Endothelial cell of umbilical vein (primary cell): ENCODE measurements at regions not wholly inside any gene's neighbourhood (a gene's known extent, or its start where the extent isn't known, plus 50 kb on each side); places are given as distances from the start of the nearest gene placed in this dataset.

Experiments used
- BruUV-seq: library from RNA; stranded (reverse); fragments of 400-500 nt; replicated peaks from 2 replicates; lab custom pipeline; 2021; lab: Mats Ljungman, UMichigan
- CTCF ChIA-PET: fragments of 300-600, 350-600 bp; sonication (Branson Sonifier 250); formaldehyde crosslinking; loops from one replicate; lab custom pipeline; 2021; ENCODE audit warnings: antibody characterized with exemption, inconsistent platforms; lab: Charles Lee
- POLR2A ChIA-PET: fragments of 300-600, 350-600 bp; sonication (Branson Sonifier 250); formaldehyde crosslinking; loops from one replicate; lab custom pipeline; 2021; ENCODE audit warnings: antibody characterized with exemption, inconsistent platforms; lab: Charles Lee
- DNase-seq: peaks from one replicate; pipeline ENCODE4 v3.0.0-alpha.2; 2011; ENCODE audit warnings: low read depth, low spot score
- FAIRE-seq: peaks from 2 replicates; lab custom pipeline; 2011; peaks lifted over from hg19 to GRCh38; lab: Jason Lieb, UNC
- H2AFZ ChIP-seq: 2 replicates; pipeline ENCODE4 v1.6.0; 2012; ENCODE audit warnings: low read depth, low read length, control low read depth, inconsistent platforms
- H3K27ac ChIP-seq: 2 replicates; pipeline ENCODE4 v1.5.1; 2011; ENCODE audit warnings: low read depth, mild to moderate bottlenecking, control low read depth, low read length, moderate library complexity; ENCODE audit not compliant: insufficient read depth
- H3K27me3 ChIP-seq, 2 experiments: 2 replicates each; pipeline versions ENCODE4 v1.6.0 to v1.6.1; 2011; ENCODE audit warnings: low read length in 2 of 2, mixed read lengths in 1 of 2; ENCODE audit not compliant: control insufficient read depth in 2 of 2, insufficient read depth in 2 of 2
- H3K36me3 ChIP-seq, 2 experiments: 2 replicates in 1 of 2; 3 replicates in 1 of 2; pipeline ENCODE4 v1.5.1; 2011; ENCODE audit warnings: low read length in 2 of 2, mild to moderate bottlenecking in 1 of 2, moderate library complexity in 1 of 2; ENCODE audit not compliant: control insufficient read depth in 2 of 2, insufficient read depth in 2 of 2; ENCODE audit errors: extremely low read depth in 1 of 2
- H3K4me1 ChIP-seq: 3 replicates; pipeline ENCODE4 v1.5.1; 2011; ENCODE audit warnings: mild to moderate bottlenecking, low read length; ENCODE audit not compliant: control insufficient read depth, insufficient read depth; ENCODE audit errors: extremely low read depth
- H3K4me2 ChIP-seq: 2 replicates; pipeline ENCODE4 v1.6.1; 2011; ENCODE audit warnings: low read length, control low read depth, mixed read lengths; ENCODE audit not compliant: insufficient read depth
- H3K4me3 ChIP-seq, 3 experiments: fragments of 200-600 bp in 1 of 3; sonication (generic), shearing (Covaris generic) in 1 of 3; replicated peaks in 1 of 3; 2 replicates each; pipeline ENCODE4 v1.5.1; 2011 to 2016; ENCODE audit warnings: control low read depth in 3 of 3, low read length in 3 of 3, mild to moderate bottlenecking in 2 of 3, inconsistent platforms in 1 of 3, low read depth in 1 of 3, moderate library complexity in 1 of 3; ENCODE audit not compliant: insufficient read depth in 1 of 3
- H3K79me2 ChIP-seq: 2 replicates; pipeline ENCODE4 v1.6.0; 2012; ENCODE audit warnings: low read length, inconsistent platforms; ENCODE audit not compliant: control insufficient read depth, insufficient read depth
- H3K9ac ChIP-seq: replicated peaks from 2 replicates; pipeline ENCODE3; 2011; ENCODE audit warnings: low read length, control low read depth; ENCODE audit not compliant: insufficient read depth; ENCODE audit errors: extremely low read depth
- H3K9me1 ChIP-seq: replicated peaks from 3 replicates; pipeline ENCODE4 v1.6.0; 2011; ENCODE audit warnings: mild to moderate bottlenecking, low read length; ENCODE audit not compliant: control insufficient read depth, insufficient read depth; ENCODE audit errors: extremely low read depth
- H3K9me3 ChIP-seq: replicated peaks from 2 replicates; pipeline ENCODE4 v1.5.1; 2012; ENCODE audit warnings: low read length, inconsistent platforms; ENCODE audit not compliant: control insufficient read depth, insufficient read depth
- H4K20me1 ChIP-seq: replicated peaks from 2 replicates; pipeline ENCODE3; 2011; ENCODE audit warnings: mild to moderate bottlenecking, low read length; ENCODE audit not compliant: control insufficient read depth, insufficient read depth; ENCODE audit errors: extremely low read depth
- EZH2 ChIP-seq: IDR thresholded peaks from 2 replicates; pipeline ENCODE4 v1.6.1; 2012; ENCODE audit warnings: borderline replicate concordance, low read depth, mild to moderate bottlenecking, moderate library complexity, low read length, inconsistent platforms; ENCODE audit not compliant: severe bottlenecking
- FOS ChIP-seq: IDR thresholded peaks from 2 replicates; pipeline ENCODE4 v1.6.1; 2011; ENCODE audit warnings: mild to moderate bottlenecking, low read length, moderate library complexity, borderline replicate concordance; ENCODE audit not compliant: insufficient read depth
- GATA2 ChIP-seq: IDR thresholded peaks from 2 replicates; pipeline ENCODE4 v1.7.0; 2011; ENCODE audit warnings: low read depth, mild to moderate bottlenecking, moderate library complexity, mixed read lengths, low read length; ENCODE audit not compliant: insufficient read length, insufficient read depth
- JUN ChIP-seq: IDR thresholded peaks from 2 replicates; pipeline ENCODE4 v1.6.1; 2011; ENCODE audit warnings: borderline replicate concordance, low read depth; ENCODE audit not compliant: insufficient read length, insufficient read depth
- MAX ChIP-seq: IDR thresholded peaks from 2 replicates; pipeline ENCODE4 v1.6.1; 2011; ENCODE audit not compliant: insufficient read depth, insufficient read length
- dilution Hi-C: fragments of 300-500 bp; cut with MboI; formaldehyde crosslinking; loops from one replicate; pipeline ENCODE4 v1.15.0; 2019; ENCODE audit warnings: low sequenced_read_pairs; ENCODE audit not compliant: extremely low pct_ligation_motif_present
- intact Hi-C: fragments of 100-400 bp; cut with micrococcal nuclease; formaldehyde crosslinking; loops from one replicate; pipeline ENCODE4 v1.10.0; 2022
- TF ChIP-seq, protein P1 (sequence below), 2 donors: IDR thresholded peaks; 1 replicate in 1 of 2; 2 replicates in 1 of 2; pipeline ENCODE4 v1.5.1; 2011; ENCODE audit warnings: low read length in 2 of 2, mild to moderate bottlenecking in 2 of 2, moderate library complexity in 2 of 2, control low read depth in 1 of 2, inconsistent platforms in 1 of 2, low read depth in 1 of 2; ENCODE audit not compliant: insufficient read depth in 1 of 2; ENCODE audit errors: extremely low read depth in 1 of 2

GRCh38 chr9:3768286-3768685, 242.5 kb upstream of the RFX3 start:
- no peak for FAIRE-seq
- DNase-seq = no peak
- no peaks in the 10 kb centered on the region for H3K79me2 ChIP-seq
- H3K36me3 ChIP-seq = no peaks in the 10 kb centered on the region
- no peak overlapping the region for H3K4me3 ChIP-seq
- H3K4me2 ChIP-seq = no peak overlapping the region
- no peak overlapping the region for H3K9ac ChIP-seq
- peaks cover 0 to 7% of the 10 kb centered on the region in 2 experiments for H3K27me3 ChIP-seq
- ChIA-PET CTCF (no interaction called here), POLR2A (no interaction called here)
- intact Hi-C loops = no loop called here
- H3K9me1 ChIP-seq = no peaks in the 10 kb centered on the region
- dilution Hi-C loops = no loop called here
- no peaks in the 10 kb centered on the region for H3K9me3 ChIP-seq
- no TSS peak for BruUV-seq
- TF ChIP-seq FOS (no peak), JUN (no peak), EZH2 (no peak)
- H3K27ac ChIP-seq = no peak overlapping the region
- no peaks in the 10 kb centered on the region for H4K20me1 ChIP-seq
- no peak overlapping the region for H2AFZ ChIP-seq
- H3K4me1 ChIP-seq = no peaks in the 10 kb centered on the region

DNA sequence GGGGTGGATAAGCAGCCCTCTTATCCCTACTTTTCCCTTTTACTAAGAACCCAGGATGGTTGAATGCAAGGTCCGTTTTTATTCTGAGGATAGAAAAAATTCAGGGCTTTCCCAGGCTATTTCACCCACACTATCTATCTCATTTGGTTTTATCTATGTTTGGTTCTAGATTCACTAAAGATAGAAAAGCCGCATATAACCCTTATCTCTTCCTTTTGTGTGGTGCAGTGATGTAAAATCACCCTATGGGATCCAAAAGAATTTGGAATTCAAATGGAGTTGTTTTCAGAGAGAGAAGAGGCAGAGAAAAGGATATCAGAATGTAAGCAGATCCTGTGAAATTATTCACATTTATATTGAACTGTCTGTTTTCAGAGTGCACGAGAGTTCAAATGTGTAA, 236.3 kb upstream of the RFX3 start:
- Histone ChIP-seq H3K27ac (no peak overlapping the region), H3K9me1 (no peaks in the 10 kb centered on the region), H3K4me1 (no peaks in the 10 kb centered on the region), H2AFZ (no peak overlapping the region), H3K9ac (no peak overlapping the region), H3K27me3 (peaks cover 0 to 2% of the 10 kb centered on the region in 2 experiments), H4K20me1 (no peaks in the 10 kb centered on the region), H3K36me3 (no peaks in the 10 kb centered on the region), H3K9me3 (no peaks in the 10 kb centered on the region), H3K79me2 (no peaks in the 10 kb centered on the region), H3K4me2 (no peak overlapping the region), H3K4me3 (no peak overlapping the region)
- DNase-seq (no peak), FAIRE-seq (no peak)
- ChIA-PET POLR2A (no interaction called here), CTCF (no interaction called here)
- TF ChIP-seq GATA2 (no peak), EZH2 (no peak), MAX (no peak)
- TF ChIP-seq, protein P1, sequence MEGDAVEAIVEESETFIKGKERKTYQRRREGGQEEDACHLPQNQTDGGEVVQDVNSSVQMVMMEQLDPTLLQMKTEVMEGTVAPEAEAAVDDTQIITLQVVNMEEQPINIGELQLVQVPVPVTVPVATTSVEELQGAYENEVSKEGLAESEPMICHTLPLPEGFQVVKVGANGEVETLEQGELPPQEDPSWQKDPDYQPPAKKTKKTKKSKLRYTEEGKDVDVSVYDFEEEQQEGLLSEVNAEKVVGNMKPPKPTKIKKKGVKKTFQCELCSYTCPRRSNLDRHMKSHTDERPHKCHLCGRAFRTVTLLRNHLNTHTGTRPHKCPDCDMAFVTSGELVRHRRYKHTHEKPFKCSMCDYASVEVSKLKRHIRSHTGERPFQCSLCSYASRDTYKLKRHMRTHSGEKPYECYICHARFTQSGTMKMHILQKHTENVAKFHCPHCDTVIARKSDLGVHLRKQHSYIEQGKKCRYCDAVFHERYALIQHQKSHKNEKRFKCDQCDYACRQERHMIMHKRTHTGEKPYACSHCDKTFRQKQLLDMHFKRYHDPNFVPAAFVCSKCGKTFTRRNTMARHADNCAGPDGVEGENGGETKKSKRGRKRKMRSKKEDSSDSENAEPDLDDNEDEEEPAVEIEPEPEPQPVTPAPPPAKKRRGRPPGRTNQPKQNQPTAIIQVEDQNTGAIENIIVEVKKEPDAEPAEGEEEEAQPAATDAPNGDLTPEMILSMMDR (IDR thresholded peaks at IDR 0.05; ENCODE audit: extremely low read depth in 1 of 2, insufficient read depth in 1 of 2, low read depth in 1 of 2, low read length in 2 of 2) = no peak
- dilution Hi-C loops (no loop called here), intact Hi-C loops (no loop called here)
- no TSS peak for BruUV-seq
